Fibroblast of the aortic adventitia (primary cell): ENCODE measurements at regions not wholly inside any gene's neighbourhood (a gene's known extent, or its start where the extent isn't known, plus 50 kb on each side); places are given as distances from the start of the nearest gene placed in this dataset.

ENCODE experiments used
- DNase-seq: peaks from one replicate; pipeline ENCODE4 v3.0.0-alpha.2; 2010; ENCODE audit warnings: low read depth
- H3K4me3 ChIP-seq: 2 replicates; pipeline ENCODE4 v1.5.1; 2011; ENCODE audit warnings: low read depth, mild to moderate bottlenecking, control low read depth, low read length, moderate library complexity
- TF ChIP-seq, protein P1 (sequence below): IDR thresholded peaks from 2 replicates; pipeline ENCODE4 v1.5.1; 2011; ENCODE audit warnings: mild to moderate bottlenecking, low read length, control low read depth, inconsistent platforms; ENCODE audit not compliant: insufficient read depth

DNA sequence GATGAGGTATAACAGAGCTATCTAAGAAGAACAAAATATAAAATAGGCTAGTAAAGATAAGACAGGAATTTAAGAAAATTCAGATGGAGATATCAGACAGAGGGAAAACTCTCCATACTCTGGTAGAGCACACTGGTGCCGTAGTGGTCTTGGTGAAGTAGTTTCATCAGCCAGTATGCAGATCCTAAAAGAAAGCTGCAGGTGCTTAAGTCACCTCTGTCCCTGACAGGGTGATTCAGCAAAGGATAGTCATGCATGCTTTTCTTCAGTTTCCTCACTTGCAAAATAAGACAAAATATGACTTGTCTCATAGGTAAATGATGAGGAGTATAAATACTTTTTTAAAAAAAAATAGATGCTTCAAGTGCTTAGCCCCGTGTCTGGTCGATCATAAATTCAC lies 794.9 kb downstream of the TNS3 start:
- DNase-seq, result no peak

DNA sequence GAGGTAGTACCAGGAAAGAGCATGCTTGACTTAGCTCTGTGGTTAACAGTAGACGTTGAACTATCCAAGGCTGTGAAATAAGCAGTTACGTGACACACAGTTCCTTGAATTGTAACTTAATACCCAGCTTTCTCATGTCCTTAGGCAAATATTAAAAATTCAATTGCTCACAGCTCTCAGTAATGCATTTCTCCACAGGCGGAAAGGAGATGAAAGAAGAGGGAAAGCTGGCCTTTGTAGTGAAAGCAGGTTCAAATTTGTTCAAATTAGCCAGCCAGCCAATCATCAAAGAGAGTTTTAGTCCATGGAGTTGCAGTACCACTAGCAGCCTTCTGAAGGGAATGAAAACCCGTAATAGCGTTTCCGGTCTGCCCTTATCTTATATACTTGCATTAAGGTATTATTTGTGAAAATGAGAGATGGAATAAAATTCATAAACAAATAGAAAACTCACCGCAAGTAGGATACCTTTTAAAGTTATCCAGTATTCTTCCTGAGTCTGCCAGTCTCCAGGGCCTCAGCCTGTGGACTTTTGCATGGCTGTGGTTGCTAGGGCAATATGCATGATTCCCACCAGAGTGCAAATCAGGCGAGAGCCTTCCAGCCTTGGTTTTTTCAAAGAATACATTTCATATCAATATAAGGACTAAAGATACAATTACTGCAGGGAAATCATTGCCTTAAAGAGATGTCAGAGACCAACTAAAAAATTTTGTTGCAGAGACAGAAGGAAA lies 795.5 kb downstream of the TNS3 start:
- no peak overlapping the region for H3K4me3 ChIP-seq
- DNase-seq, result no peak

More for the DNA sequence above, 794.9 kb downstream of the TNS3 start:
- H3K4me3 ChIP-seq, result no peak overlapping the region
- TF ChIP-seq, protein P1, sequence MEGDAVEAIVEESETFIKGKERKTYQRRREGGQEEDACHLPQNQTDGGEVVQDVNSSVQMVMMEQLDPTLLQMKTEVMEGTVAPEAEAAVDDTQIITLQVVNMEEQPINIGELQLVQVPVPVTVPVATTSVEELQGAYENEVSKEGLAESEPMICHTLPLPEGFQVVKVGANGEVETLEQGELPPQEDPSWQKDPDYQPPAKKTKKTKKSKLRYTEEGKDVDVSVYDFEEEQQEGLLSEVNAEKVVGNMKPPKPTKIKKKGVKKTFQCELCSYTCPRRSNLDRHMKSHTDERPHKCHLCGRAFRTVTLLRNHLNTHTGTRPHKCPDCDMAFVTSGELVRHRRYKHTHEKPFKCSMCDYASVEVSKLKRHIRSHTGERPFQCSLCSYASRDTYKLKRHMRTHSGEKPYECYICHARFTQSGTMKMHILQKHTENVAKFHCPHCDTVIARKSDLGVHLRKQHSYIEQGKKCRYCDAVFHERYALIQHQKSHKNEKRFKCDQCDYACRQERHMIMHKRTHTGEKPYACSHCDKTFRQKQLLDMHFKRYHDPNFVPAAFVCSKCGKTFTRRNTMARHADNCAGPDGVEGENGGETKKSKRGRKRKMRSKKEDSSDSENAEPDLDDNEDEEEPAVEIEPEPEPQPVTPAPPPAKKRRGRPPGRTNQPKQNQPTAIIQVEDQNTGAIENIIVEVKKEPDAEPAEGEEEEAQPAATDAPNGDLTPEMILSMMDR, result no peak

DNA sequence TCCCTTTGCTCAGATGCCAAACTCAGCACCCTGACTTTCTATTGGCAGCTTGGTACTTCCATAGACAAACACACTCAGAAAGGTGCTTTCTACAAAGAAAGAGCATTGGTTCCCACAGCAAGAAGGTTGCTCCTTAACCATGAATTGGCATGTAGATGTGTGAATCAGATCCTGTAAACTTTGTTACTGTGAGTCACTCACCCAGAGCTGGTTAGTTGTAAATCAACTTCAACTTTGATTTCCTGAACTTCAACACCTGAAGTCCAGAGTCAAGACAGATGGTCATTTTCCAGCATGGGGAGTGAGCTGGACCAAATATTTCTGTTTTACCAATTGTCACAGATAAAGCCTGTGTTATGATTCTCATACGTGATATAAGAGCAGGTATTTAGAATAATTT lies 797.2 kb downstream of the TNS3 start:
- DNase-seq, result peak; percentile 58
- TF ChIP-seq, protein P1, result no peak
- no peak overlapping the region for H3K4me3 ChIP-seq

More for the DNA sequence above, 795.5 kb downstream of the TNS3 start:
- TF ChIP-seq, protein P1, result no peak

DNA sequence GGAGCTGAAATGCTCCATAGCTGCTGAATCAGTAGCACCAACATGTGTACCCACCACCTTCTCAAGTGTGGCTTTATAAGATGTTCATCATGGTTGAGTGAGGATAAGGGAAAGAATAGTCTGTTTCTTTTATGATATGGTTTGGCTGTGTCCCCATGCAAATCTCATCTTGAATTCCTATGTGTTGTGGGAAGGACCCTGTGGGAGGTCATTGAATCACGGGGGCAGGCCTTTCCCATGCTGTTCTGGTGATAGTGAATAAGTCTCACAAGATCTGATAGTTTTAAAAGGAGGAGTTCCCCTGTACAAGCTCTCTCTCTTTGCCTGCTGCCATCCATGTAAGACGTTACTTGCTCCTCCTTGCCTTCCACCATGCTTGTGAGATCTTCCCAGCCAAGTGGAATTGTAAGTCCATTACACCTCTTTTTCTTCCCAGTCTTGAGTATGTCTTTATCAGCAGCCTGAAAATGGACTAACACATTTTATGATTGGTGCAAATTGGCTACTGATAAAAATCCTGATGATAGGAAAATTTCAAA lies 799.9 kb downstream of the TNS3 start:
- H3K4me3 ChIP-seq, result no peak overlapping the region
- DNase-seq, result no peak
- TF ChIP-seq, protein P1, result no peak

DNA sequence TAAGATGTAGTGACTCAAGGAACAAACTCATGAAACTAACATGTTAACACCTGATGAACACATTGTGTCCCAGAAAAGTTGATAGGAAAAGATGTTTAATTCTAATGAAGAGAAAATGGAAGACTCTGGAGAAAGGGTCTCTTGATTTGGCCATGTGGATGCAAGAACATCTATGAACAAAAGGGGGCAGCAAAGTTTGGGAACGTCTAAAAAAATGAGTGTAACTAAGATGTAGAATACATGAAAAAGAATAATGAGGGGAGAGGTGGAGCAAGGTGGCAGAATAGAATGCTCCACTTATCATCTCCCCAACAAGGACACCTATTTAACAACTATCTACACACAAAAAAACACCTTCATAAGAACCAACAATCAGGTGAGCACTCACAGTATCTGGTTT lies 805.1 kb downstream of the TNS3 start:
- TF ChIP-seq, protein P1, result peak; percentile 58
- H3K4me3 ChIP-seq, result no peak overlapping the region
- DNase-seq, result peak; percentile 61

DNA sequence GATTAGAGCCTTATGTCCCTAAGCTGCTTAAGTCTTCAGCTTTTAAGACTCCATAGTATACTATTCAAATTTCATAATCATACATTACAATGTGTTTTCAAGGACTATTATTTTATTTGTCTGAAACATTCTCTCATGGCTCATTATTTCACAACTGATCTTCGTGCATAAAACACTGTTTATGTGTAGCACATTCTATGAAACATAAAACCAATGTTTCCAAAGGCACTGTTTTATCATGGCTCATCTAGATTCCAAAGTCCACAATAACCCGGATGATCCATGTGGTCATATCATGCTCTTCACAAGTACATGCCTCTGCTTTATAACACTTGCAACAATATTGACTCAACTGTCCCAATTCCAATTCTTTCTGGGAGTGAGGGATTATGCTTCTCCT lies 806.1 kb downstream of the TNS3 start:
- H3K4me3 ChIP-seq, result no peak overlapping the region
- no peak for DNase-seq
- TF ChIP-seq, protein P1, result no peak

DNA sequence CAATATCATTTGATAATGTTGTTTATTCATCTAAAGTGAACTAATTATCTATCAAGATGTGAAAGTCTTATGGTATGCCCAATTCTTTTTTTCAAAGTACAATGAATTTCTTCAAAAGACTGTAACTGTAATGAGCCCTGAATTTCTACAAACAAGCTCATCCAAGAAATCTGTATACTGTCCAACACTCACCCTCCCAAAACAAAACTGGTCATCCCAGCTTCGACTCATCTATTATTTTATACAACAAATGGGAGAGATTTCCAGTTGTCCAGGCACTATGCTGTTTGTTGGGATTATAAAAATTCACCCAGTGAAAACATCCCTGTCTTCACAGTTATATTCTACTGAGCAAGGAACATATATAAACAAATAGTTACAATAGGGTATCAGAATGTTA lies 806.9 kb downstream of the TNS3 start:
- TF ChIP-seq, protein P1, result no peak
- no peak for DNase-seq
- H3K4me3 ChIP-seq, result no peak overlapping the region
